ENCODE measurements at regions not wholly inside any gene's neighbourhood (a gene's known extent, or its start where the extent isn't known, plus 50 kb on each side); places are given as distances from the start of the nearest gene placed in this dataset.
"Not testable (repeated sequence)": the region's sequence is repeated elsewhere in the genome, so short reads cannot be mapped to it uniquely, and the experiment has no call there.

DNA sequence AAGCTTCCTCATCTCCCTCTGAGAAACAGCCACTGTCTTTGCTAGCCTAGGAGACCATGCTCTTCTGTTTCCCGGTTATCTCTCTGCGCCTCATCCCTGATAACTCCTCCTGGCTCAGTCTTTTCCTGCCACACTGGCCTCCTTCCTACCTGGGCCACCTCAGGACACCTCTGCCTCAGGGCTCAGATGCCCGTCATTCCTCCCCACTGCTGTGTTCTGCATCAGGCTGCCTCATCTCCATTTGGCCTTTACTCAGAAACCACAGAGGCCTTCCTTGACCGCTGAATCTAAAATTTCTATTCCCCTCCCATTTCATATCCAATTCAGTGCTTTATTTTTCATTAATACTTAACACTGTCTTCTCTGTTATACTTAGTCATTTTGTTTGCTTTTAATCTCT lies 311.0 kb upstream of the RGS6 start:
- no peak for DNase-seq (ENCODE audit: low read depth in 1 of 2, low spot score in 1 of 2)

DNA sequence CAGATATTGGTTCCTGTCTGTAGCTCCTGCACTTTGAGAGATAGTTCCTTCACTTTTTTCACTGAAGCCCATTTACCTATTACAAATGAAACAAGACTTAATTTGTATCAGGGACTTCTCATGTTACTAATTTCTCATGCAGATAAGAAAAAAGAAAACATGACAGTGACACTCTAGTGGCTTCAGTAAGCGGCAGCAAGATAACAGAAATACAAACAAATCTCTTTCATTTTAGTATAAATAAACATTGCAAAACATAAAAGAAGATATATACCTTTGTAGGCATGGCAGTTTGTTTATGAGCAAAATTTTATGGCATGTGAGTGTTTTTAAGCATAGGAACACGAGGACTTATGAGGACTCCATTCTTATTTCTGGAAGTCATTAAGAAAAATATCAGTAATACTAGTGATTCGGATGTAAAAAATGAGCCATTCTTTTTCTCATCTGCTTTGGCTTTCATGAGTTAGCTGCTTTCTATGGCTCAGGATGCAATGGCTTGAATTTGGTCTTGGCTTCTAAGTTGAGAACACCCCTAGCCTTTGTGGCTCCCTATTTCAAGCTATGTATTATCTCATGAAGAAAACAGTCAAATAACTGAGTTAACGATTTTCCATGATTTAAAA lies 310.1 kb upstream of the RGS6 start:
- no peak for DNase-seq (ENCODE audit: low read depth in 1 of 2, low spot score in 1 of 2)

GRCh38 chr14:71623939-71624338 lies 308.3 kb upstream of the RGS6 start:
- DNase-seq (ENCODE audit: low read depth in 1 of 2, low spot score in 1 of 2) = no peak

- no peak for DNase-seq (ENCODE audit: low read depth in 1 of 2, low spot score in 1 of 2)
Observed at GRCh38 chr14:71625175-71625574, 307.1 kb upstream of the RGS6 start.

- no peak for DNase-seq (ENCODE audit: low read depth in 1 of 2, low spot score in 1 of 2)
Observed at GRCh38 chr14:71625891-71626701, 306.1 kb upstream of the RGS6 start.

DNA sequence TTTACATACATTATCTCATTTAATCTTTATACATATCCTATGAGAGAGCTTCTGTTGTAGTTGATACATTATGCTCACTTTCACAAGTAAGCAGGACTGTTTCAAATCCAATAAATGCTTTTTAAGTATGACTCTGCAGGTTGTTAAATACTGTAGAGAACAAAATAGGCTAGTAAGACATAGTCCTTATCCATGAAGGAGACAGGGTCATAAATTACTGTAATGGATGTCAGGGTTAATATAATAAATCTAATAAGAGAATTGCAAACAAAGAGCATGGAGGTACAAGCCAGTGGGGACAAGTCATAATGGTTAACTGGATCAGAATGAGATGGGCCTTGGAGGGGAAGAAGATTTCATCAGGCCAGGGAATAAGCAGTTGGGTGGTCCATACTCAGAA lies 303.8 kb upstream of the RGS6 start:
- DNase-seq (ENCODE audit: low read depth in 1 of 2, low spot score in 1 of 2) = no peak

GRCh38 chr14:71629250-71629649 lies 303.0 kb upstream of the RGS6 start:
- DNase-seq (ENCODE audit: low read depth in 1 of 2, low spot score in 1 of 2) = no peak

DNA sequence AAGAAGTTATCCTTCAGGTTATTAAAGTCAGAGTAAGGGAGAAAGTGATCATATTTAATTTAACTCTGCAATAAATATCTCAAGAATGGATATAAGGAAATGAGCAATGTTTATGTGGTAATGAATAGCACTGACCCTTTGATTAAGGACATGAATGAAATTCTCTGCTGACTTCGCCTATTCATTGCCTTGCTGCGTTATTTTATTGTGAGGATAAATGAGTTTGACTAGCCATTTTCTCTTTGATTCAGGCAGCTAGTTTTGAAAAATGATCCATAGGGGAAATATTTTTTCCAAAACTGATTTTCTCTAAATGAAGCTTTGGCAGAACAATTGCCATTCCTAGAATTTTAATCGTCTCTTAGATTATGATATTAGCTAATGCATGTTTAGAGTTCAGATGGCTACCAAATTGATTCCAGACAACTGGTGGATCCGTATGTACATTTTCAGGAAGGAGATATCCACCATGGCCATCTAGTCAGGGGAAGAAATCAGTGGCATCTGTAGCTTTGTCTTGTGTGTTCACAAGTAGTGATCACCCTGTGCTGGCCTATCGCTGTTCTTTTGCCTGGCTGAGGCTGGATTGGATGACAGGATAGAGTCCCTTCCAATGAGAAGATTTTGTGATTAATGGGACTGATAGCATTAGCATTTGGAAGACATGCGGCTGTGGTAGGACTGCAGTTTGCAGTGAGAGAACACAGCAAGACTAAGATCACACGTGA lies 302.3 kb upstream of the RGS6 start:
- no peak for DNase-seq (ENCODE audit: low read depth in 1 of 2, low spot score in 1 of 2)

GRCh38 chr14:71631030-71631429 lies 301.2 kb upstream of the RGS6 start:
- not testable (repeated sequence) for DNase-seq (ENCODE audit: low read depth in 1 of 2, low spot score in 1 of 2)

DNA sequence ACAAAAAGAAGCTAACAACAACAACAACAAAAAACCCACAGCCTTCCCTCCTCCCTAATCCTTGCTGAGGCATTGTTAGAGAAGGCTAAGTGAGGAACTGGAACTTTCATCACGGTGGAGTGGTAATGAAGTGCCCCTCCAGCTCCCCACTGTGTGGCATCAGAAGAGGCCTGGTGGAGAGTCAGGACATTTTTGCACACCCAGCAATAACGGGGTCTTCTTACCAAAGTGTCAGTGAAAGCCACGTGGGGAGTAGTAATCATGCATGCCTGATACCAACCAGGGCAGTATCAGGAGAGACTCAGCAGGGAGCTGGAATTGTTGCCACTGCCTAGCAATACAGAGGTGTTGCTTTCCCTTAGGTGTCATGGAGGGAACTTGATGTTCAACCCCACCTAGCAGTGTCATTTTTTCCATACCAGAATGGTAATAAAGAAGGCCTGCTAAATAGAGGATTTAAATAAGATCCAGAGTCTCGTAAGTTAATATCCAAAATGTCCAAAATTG lies 299.7 kb upstream of the RGS6 start:
- DNase-seq (ENCODE audit: low read depth in 1 of 2, low spot score in 1 of 2) = no peak

- no peak for DNase-seq (ENCODE audit: low read depth in 1 of 2, low spot score in 1 of 2)
Observed at GRCh38 chr14:71636076-71636475, 296.2 kb upstream of the RGS6 start.

DNA sequence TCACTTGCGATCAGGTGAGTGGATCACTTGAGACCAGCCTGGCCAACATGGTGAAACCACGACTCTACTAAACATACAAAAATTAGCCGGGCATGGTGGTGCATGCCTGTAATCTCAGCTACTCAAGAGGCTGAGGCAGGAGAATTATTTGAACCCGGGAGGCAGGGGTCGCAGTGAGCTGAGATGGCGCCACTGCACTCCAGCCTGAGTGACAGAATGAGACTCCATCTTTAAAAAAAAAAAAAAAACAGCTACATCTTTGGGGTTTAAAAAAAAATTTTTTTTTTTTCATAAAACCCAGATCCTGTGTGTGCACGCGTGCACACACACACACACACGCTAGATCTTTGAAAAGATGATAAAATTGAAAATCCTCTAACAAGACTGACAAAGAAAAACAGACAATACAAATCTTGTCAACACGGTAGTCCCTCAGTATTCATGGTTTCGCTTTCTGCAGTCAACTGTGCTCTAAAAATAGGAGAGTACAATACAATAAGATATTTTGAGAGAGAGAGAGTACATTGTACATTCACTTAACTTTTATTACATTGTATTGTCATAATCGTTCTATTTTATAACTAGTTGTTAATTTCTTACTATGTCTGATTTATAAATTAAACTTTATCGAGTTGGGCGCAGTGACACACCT lies 295.3 kb upstream of the RGS6 start:
- DNase-seq (ENCODE audit: low read depth in 1 of 2, low spot score in 1 of 2) = no peak

DNA sequence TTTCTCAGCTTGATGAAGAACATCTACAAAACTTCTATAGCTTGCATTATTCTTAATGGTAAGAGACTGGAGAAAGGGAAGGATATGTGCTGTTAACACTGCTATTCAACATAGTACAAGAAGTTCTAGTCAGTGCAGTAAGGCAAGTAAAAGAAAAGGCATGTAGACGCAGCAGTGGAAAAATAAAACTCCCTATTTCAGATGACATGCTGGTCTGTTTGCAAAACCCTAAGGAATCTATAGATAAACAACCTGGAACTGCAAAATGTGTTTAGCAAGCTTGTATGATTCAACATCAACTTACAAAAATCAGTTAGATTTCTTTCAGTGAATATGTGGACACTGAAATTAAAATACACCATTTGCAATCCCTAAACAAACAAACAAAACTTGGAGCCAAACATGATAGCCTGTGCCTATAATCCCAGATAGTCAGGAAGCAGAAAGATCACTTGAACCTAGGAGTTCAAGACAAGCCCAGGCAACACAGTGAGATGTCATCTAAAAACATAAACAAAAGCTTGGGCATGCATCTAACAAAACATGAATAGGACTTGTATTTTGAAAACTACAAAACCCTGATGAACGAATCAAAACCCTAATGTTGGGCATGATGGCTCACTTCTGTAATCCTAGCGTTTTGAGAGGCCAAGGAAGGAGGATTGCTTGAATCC lies 293.6 kb upstream of the RGS6 start:
- DNase-seq (ENCODE audit: low read depth in 1 of 2, low spot score in 1 of 2) = no peak

- no peak for DNase-seq (ENCODE audit: low read depth in 1 of 2, low spot score in 1 of 2)
Observed at GRCh38 chr14:71642715-71643114, 289.5 kb upstream of the RGS6 start.

DNA sequence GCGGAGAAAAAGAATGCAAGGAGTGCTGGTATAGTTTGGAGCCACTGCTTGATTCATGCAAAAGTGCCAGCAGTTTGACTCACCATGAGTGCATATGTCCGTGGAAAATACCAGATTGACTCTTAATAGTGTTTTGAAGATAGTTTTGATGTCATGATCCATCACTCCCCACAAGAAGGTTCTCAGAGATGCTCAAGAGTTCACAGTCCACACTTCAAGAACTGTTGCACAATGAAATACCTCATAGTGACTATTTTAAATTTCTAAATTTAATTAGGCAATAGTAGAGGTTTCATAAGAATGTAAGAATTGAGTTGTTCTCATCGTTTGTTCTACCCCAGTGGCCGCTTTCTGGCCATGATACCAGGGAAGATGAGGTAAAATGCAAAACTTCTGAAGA lies 286.6 kb upstream of the RGS6 start:
- DNase-seq (ENCODE audit: low read depth in 1 of 2, low spot score in 1 of 2) = no peak

DNA sequence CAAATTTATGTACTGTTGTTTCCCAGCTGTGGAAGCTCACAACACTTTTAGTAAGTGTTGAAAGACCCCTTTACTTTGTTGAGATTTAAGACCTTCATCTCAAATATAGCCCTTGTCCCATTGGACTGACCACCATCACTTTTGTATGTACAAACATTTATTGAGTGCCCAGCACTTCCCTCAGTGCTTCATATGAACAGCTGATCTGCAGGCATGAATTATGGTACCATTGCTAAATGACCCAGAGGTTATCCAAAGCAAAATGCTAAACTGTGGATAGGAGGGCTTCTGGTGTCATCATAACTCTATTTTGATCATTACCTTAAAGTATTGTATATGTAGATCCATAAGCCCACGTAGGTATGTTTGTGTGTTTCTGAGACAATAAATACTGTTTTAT lies 285.7 kb upstream of the RGS6 start:
- DNase-seq (ENCODE audit: low read depth in 1 of 2, low spot score in 1 of 2) = no peak

GRCh38 chr14:71647086-71647784 lies 285.0 kb upstream of the RGS6 start:
- no peak for DNase-seq (ENCODE audit: low read depth in 1 of 2, low spot score in 1 of 2)

GRCh38 chr14:71648725-71649124 lies 283.5 kb upstream of the RGS6 start:
- no peak for DNase-seq (ENCODE audit: low read depth in 1 of 2, low spot score in 1 of 2)

DNA sequence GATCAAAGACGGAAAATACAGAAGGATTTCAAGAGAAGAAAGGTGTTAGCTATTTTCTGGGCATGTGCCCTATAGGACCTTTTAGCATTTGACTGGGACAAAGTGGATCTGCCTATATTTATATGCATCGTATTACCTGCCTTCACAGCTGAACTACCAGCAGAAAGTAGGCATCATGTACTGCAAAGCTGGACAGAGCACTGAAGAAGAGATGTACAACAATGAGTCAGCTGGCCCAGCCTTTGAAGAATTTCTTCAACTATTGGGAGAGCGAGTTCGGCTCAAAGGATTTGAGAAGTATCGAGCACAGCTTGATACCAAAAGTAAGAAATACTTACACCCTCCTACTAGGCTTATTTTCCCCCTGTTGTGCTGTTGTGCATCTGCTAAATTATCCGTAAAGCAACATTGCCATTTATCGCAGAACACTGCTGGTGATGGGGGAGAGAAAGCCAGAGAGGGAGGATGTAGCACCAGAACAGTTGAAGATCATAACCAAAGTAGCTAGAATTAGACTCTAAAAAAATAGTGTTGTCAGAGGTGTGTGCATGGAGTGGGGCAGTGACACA lies 282.0 kb upstream of the RGS6 start:
- no peak for DNase-seq (ENCODE audit: low read depth in 1 of 2, low spot score in 1 of 2)

GRCh38 chr14:71651228-71651627 lies 281.0 kb upstream of the RGS6 start:
- DNase-seq (ENCODE audit: low read depth in 1 of 2, low spot score in 1 of 2) = no peak

All from activated T-helper 1 cell treated with anti-CD3 and anti-CD28 coated beads, Interleukin-2, amount 50 U/mL, for 16 hours (primary cell).